MM.1S (cell line): ENCODE measurements at regions not wholly inside any gene's neighbourhood (a gene's known extent, or its start where the extent isn't known, plus 50 kb on each side); places are given as distances from the start of the nearest gene placed in this dataset.

Source experiments
- EZH2 ChIP-seq: fragments of 300-600 bp; sonication (generic); optimal IDR thresholded peaks from 2 replicates; pipeline ENCODE3; 2017; ENCODE audit warnings: low read depth, mild to moderate bottlenecking, antibody characterized with exemption, low read length, mixed read lengths
- TF ChIP-seq, protein P1 (sequence below): fragments of 300-600 bp; sonication (generic); IDR thresholded peaks from 2 replicates; pipeline ENCODE4 v1.5.1; 2016; ENCODE audit warnings: antibody characterized with exemption, low read length, mixed read lengths

DNA sequence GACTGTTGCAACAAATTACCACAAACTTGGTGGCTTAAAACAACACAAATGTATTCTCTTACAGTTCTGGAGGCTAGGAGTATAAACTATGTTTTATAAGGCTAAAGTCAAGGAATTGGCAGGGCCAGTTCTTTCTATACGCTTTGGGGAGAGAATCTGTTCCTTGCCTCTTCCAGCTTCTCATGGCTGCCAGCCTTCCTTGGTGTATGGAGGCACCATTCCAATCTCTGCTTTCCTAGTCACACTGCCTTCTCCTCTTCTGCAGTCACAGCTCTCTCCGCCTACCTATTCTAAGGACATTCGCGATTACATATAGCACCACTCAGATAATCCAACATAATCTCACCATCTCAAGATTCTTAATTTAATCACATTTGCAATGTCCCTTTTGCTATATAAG is 140.4 kb upstream of the GNAO1 start:
- TF ChIP-seq, protein P1, sequence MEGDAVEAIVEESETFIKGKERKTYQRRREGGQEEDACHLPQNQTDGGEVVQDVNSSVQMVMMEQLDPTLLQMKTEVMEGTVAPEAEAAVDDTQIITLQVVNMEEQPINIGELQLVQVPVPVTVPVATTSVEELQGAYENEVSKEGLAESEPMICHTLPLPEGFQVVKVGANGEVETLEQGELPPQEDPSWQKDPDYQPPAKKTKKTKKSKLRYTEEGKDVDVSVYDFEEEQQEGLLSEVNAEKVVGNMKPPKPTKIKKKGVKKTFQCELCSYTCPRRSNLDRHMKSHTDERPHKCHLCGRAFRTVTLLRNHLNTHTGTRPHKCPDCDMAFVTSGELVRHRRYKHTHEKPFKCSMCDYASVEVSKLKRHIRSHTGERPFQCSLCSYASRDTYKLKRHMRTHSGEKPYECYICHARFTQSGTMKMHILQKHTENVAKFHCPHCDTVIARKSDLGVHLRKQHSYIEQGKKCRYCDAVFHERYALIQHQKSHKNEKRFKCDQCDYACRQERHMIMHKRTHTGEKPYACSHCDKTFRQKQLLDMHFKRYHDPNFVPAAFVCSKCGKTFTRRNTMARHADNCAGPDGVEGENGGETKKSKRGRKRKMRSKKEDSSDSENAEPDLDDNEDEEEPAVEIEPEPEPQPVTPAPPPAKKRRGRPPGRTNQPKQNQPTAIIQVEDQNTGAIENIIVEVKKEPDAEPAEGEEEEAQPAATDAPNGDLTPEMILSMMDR: no peak
- no peak for TF ChIP-seq EZH2
